Naive thymus-derived CD4-positive, alpha-beta T cell (primary cell): ENCODE measurements at regions not wholly inside any gene's neighbourhood (a gene's known extent, or its start where the extent isn't known, plus 50 kb on each side); places are given as distances from the start of the nearest gene placed in this dataset.
A peak's percentile ranks its signal among the peaks of the same experiment; 100 is the strongest.
"Not testable (repeated sequence)": the region's sequence is repeated elsewhere in the genome, so short reads cannot be mapped to it uniquely, and the experiment has no call there.

Experiments
- ATAC-seq: fragments of 150-1000 bp; cut with Tn5 transposase; 2 replicates; pipeline ENCODE4 v1.10.0; 2021; ENCODE audit warnings: mild to moderate bottlenecking, moderate library complexity
- CTCF ChIA-PET: fragments of 350-600 bp; sonication (Branson Sonifier 250); formaldehyde crosslinking; loops from one replicate; lab custom pipeline; 2021; ENCODE audit warnings: antibody characterized with exemption; lab: Charles Lee
- POLR2A ChIA-PET: fragments of 350-600 bp; sonication (Branson Sonifier 250); formaldehyde crosslinking; loops from one replicate; lab custom pipeline; 2021; ENCODE audit warnings: antibody characterized with exemption, inconsistent platforms; lab: Charles Lee
- DNase-seq, 9 donors: peaks; one replicate each; pipeline versions ENCODE4 v3.0.0 to v3.0.0-alpha.2; 2020 to 2022; ENCODE audit warnings: mixed read lengths in 1 of 9
- H3K27ac ChIP-seq: one replicate; pipeline ENCODE4 v1.7.0; 2013; ENCODE audit warnings: mild to moderate bottlenecking, low read depth, low read length, moderate library complexity
- H3K27me3 ChIP-seq, 2 donors: one replicate each; pipeline ENCODE4 v1.7.0; 2013; ENCODE audit warnings: low read length in 2 of 2, mild to moderate bottlenecking in 2 of 2, moderate library complexity in 2 of 2; ENCODE audit not compliant: control insufficient read depth in 2 of 2, insufficient read depth in 2 of 2
- H3K36me3 ChIP-seq, 3 experiments: 1 replicate in 2 of 3; 2 replicates in 1 of 3; pipeline ENCODE4 v1.7.0; 2013; ENCODE audit warnings: low read length in 3 of 3, mild to moderate bottlenecking in 3 of 3, moderate library complexity in 1 of 3; ENCODE audit not compliant: insufficient read depth in 3 of 3, control insufficient read depth in 2 of 3
- H3K4me1 ChIP-seq, 2 donors: one replicate each; pipeline ENCODE4 v1.7.0; 2013; ENCODE audit warnings: low read length in 2 of 2, mild to moderate bottlenecking in 2 of 2, moderate library complexity in 1 of 2; ENCODE audit not compliant: control insufficient read depth in 2 of 2, insufficient read depth in 2 of 2
- H3K4me3 ChIP-seq: 2 replicates; pipeline ENCODE4 v1.7.0; 2013; ENCODE audit warnings: mild to moderate bottlenecking, low read length
- H3K9me3 ChIP-seq, 3 experiments: 1 replicate in 2 of 3; 2 replicates in 1 of 3; pipeline ENCODE4 v1.7.0; 2013; ENCODE audit warnings: low read length in 3 of 3; ENCODE audit not compliant: control insufficient read depth in 2 of 3
- H3K27ac Mint-ChIP-seq, 9 donors: one replicate each; pipeline ENCODE4 v1.8.0; 2020 to 2022; ENCODE audit warnings: mixed read lengths in 9 of 9, mild to moderate bottlenecking in 8 of 9, moderate library complexity in 5 of 9, inconsistent platforms in 2 of 9
- H3K27me3 Mint-ChIP-seq, 5 donors: one replicate each; pipeline ENCODE4 v1.8.0; 2021 to 2022; ENCODE audit warnings: mixed read lengths in 5 of 5, mild to moderate bottlenecking in 1 of 5
- H3K36me3 Mint-ChIP-seq, 5 donors: one replicate each; pipeline ENCODE4 v1.8.0; 2020 to 2022; ENCODE audit warnings: mixed read lengths in 5 of 5, mild to moderate bottlenecking in 3 of 5, inconsistent platforms in 1 of 5
- H3K4me1 Mint-ChIP-seq, 7 donors: one replicate each; pipeline ENCODE4 v1.8.0; 2020 to 2022; ENCODE audit warnings: mixed read lengths in 7 of 7, mild to moderate bottlenecking in 3 of 7, inconsistent platforms in 1 of 7
- H3K4me3 Mint-ChIP-seq, 10 donors: one replicate each; pipeline ENCODE4 v1.8.0; 2020 to 2022; ENCODE audit warnings: mild to moderate bottlenecking in 10 of 10, mixed read lengths in 10 of 10, moderate library complexity in 6 of 10, inconsistent platforms in 2 of 10
- H3K9me3 Mint-ChIP-seq, 11 donors: one replicate each; pipeline ENCODE4 v1.8.0; 2020 to 2022; ENCODE audit warnings: mixed read lengths in 11 of 11, mild to moderate bottlenecking in 4 of 11, inconsistent platforms in 1 of 11, moderate library complexity in 1 of 11
- intact Hi-C, 2 donors: fragments of 100-400 bp; cut with micrococcal nuclease; formaldehyde crosslinking; loops; one replicate each; pipeline ENCODE4 v1.15.1; 2023

DNA sequence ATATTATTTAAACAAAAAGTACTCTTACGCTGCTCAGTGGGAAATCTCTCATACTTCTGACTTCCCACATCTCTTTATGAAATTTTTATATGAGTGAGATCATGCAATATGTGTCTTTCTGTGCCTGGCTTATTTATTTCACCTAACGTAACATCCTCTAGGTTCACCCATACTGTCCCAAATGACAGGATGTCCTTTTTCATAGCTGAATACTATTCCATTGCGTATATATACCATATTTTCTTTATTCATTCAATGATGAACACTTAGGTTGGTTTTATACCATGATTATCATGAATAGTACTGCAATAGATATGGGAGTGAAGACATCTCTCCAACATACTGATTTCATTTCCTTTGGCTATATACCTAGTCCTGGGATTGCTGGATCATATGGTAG is 57.8 kb upstream of the TPP2 start:
- intact Hi-C loops: no loop called here
- ATAC-seq: no peak

DNA sequence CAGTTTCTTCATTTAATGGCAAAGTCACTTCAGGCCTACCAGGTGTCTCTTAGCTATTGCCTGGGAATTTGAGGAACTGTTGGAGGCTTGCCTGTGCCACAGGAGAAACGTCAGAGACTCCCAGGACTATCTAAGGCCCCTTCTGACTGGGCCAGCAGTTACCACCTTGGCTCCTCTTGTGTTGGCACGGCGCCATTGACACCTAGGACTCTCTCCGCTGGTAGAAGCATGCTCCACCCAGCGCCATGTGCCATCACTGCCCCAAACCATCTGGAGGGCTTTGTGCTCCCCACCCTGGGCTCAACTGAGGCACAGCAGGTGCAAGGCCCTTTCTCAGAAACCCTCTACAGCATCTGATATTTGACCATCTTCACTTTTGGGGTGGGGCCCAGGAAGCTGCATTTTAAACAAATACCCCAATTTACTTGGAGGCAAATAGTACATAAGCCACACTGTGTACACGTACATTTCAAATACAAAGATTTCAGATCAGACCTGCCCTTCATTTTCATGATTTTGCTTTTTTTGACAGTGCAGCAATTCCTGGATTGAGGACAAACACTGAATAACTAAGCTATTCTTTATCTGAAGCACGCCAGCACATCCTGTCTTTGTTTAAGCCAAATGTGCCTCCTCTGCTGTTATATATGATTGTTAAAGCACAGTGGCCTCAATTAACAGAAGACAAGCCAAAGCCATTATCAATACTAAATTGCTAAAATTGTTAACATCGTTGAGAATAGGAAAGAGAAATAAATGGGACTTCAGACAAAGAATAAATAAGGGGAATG is 59.9 kb upstream of the TPP2 start:
- Mint-ChIP-seq H3K4me1 (no peaks in the 10 kb centered on the region), H3K4me3 (no peak overlapping the region), H3K27ac (no peak overlapping the region), H3K9me3 (peaks cover 0 to 11% (median 3%) of the 10 kb centered on the region in 11 donors), H3K36me3 (peaks cover 0 to under 1% (median 0%) of the 10 kb centered on the region in 5 donors), H3K27me3 (peaks cover 0 to 19% (median 11%) of the 10 kb centered on the region in 5 donors)
- DNase-seq (no peak), ATAC-seq (no peak)
- Histone ChIP-seq H3K36me3 (no peaks in the 10 kb centered on the region), H3K27ac (no peak overlapping the region), H3K4me3 (no peak overlapping the region), H3K9me3 (no peaks in the 10 kb centered on the region), H3K27me3 (no peaks in the 10 kb centered on the region), H3K4me1 (no peaks in the 10 kb centered on the region)
- POLR2A ChIA-PET: no interaction called here
- intact Hi-C loops: no loop called here
- CTCF ChIA-PET: no interaction called here

More for the DNA sequence above, 57.8 kb upstream of the TPP2 start:
- DNase-seq: no peak
- H3K4me1 ChIP-seq: no peaks in the 10 kb centered on the region
- ChIA-PET CTCF (no interaction called here), POLR2A (no interaction called here)
- H3K36me3 ChIP-seq: no peaks in the 10 kb centered on the region
- no peak overlapping the region for H3K27ac ChIP-seq
- Mint-ChIP-seq H3K27me3 (peaks cover 11 to 29% (median 13%) of the 10 kb centered on the region in 5 donors), H3K36me3 (peaks cover 0 to 9% (median 0%) of the 10 kb centered on the region in 5 donors), H3K4me3 (no peak overlapping the region), H3K4me1 (peaks cover 0 to 2% (median 0%) of the 10 kb centered on the region in 7 donors), H3K9me3 (peaks cover 0 to 27% (median 12%) of the 10 kb centered on the region in 11 donors), H3K27ac (no peak overlapping the region)
- no peak overlapping the region for H3K4me3 ChIP-seq
- no peaks in the 10 kb centered on the region for H3K27me3 ChIP-seq
- no peaks in the 10 kb centered on the region for H3K9me3 ChIP-seq

DNA sequence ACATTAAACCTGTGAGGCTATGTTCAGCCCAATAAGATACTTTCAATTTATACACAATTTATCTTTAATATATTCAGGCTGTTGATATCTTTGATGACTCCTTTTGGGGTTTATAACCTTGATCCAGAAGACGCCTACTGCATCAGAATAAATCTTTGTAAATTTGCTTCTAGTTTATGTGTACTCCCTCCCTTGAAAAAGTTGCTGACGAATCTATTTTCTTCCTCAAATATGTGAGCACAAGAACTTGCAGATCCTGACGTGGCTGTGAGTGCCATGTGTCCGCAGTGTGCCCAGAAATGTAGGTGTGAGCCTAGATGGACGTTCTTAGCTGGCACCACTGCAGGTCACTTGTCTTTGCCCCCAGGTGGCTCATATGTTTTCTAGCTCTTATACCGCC is 60.6 kb upstream of the TPP2 start:
- POLR2A ChIA-PET: no interaction called here
- Histone ChIP-seq H3K27ac (no peak overlapping the region), H3K36me3 (no peaks in the 10 kb centered on the region), H3K27me3 (no peaks in the 10 kb centered on the region), H3K4me1 (no peaks in the 10 kb centered on the region), H3K9me3 (no peaks in the 10 kb centered on the region), H3K4me3 (no peak overlapping the region)
- Mint-ChIP-seq H3K4me1 (no peaks in the 10 kb centered on the region), H3K36me3 (no peaks in the 10 kb centered on the region), H3K27ac (no peak overlapping the region), H3K27me3 (peaks cover 0 to 15% (median 8%) of the 10 kb centered on the region in 5 donors), H3K4me3 (no peak overlapping the region), H3K9me3 (peaks cover 0 to 6% (median 0%) of the 10 kb centered on the region in 11 donors)
- CTCF ChIA-PET: no interaction called here
- ATAC-seq (no peak), DNase-seq (no peak)
- intact Hi-C loops: no loop called here

DNA sequence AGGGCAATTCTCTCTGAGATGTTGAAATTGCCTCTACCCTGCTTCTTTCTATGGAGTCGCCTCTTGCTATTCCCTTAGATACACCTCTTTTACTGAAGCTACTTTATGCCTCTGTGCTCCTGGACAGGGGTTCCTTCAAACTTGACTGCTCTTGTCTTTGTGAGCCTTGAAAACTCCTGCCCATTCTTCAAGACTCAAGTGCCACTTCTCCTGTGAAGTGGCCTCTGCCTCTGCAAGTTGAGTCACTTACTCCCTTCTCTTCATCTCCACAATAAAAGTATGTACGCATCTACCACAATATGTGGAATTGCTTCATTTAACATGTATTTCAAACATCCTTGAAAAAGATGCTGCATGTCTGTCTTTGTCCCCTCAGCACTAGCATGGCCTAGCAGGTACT is 66.0 kb upstream of the TPP2 start:
- no peak overlapping the region for H3K4me3 ChIP-seq
- H3K36me3 Mint-ChIP-seq: no peaks in the 10 kb centered on the region
- ATAC-seq (no peak), DNase-seq (no peak)
- no peak overlapping the region for H3K4me3 Mint-ChIP-seq
- H3K27me3 ChIP-seq: no peaks in the 10 kb centered on the region
- no peak overlapping the region for H3K27ac ChIP-seq
- ChIA-PET CTCF (no interaction called here), POLR2A (no interaction called here)
- H3K27me3 Mint-ChIP-seq: peaks cover 0 to 7% (median 0%) of the 10 kb centered on the region in 5 donors
- H3K9me3 ChIP-seq: no peaks in the 10 kb centered on the region
- no peaks in the 10 kb centered on the region for H3K36me3 ChIP-seq
- H3K9me3 Mint-ChIP-seq: peaks cover 0 to 4% (median 0%) of the 10 kb centered on the region in 11 donors
- intact Hi-C loops: no loop called here
- no peaks in the 10 kb centered on the region for H3K4me1 ChIP-seq
- H3K4me1 Mint-ChIP-seq: no peaks in the 10 kb centered on the region
- no peak overlapping the region for H3K27ac Mint-ChIP-seq

DNA sequence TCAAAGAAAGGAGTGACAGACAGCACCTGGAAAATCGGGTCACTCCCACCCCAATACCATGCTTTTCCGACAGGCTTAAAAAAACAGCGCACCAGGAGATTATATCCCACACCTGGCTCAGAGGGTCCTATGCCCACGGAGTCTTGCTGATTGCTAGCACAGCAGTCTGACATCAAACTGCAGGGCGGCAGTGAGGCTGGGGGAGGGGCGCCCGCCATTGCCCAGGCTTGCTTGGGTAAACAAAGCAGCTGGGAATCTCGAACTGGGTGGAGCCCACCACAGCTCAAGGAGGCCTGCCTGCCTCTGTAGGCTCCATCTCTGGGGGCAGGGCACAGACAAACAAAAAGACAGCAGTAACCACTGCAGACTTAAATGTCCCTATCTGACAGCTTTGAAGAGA is 74.5 kb upstream of the TPP2 start:
- Mint-ChIP-seq H3K27me3 (peaks cover 0 to 28% (median 18%) of the 10 kb centered on the region in 5 donors), H3K9me3 (peaks cover 0 to 12% (median 0%) of the 10 kb centered on the region in 11 donors)
- DNase-seq, POLR2A ChIA-PET, H3K27ac Mint-ChIP-seq, H3K27me3 ChIP-seq, H3K36me3 ChIP-seq, H3K27ac ChIP-seq, H3K36me3 Mint-ChIP-seq, CTCF ChIA-PET, H3K4me3 ChIP-seq, H3K4me1 Mint-ChIP-seq, H3K4me3 Mint-ChIP-seq, H3K4me1 ChIP-seq, H3K9me3 ChIP-seq, ATAC-seq, intact Hi-C loops: not testable (repeated sequence)

DNA sequence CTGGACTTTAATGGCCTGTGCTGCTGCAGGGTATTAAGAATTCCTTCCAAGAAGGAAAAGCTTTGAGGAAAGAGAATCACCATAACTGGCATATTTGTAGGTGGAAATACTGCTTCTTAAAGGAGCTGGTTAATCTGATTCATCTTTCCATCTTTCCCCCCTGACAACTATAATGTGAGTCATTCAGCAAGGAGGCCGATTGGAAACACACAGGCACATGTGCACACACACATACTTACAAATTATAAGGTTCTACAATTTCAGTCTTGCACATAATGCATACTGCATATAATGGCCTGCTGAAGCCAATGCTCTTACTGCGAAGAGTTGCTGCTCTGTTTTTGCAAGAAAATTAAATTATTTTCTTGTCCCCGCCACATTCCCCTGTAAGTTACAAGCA is 78.8 kb upstream of the TPP2 start:
- Histone ChIP-seq H3K27ac (no peak overlapping the region), H3K36me3 (no peaks in the 10 kb centered on the region), H3K4me1 (no peaks in the 10 kb centered on the region), H3K27me3 (no peaks in the 10 kb centered on the region), H3K4me3 (no peak overlapping the region), H3K9me3 (no peaks in the 10 kb centered on the region)
- intact Hi-C loops: no loop called here
- ChIA-PET CTCF (no interaction called here), POLR2A (no interaction called here)
- no peaks in the 10 kb centered on the region for H3K36me3 Mint-ChIP-seq
- peaks cover 0 to 41% (median 22%) of the 10 kb centered on the region in 5 donors for H3K27me3 Mint-ChIP-seq
- no peak for DNase-seq
- H3K4me3 Mint-ChIP-seq: no peak overlapping the region
- H3K9me3 Mint-ChIP-seq: peaks cover 0 to 12% (median 0%) of the 10 kb centered on the region in 11 donors
- H3K27ac Mint-ChIP-seq: no peak overlapping the region
- no peak for ATAC-seq
- H3K4me1 Mint-ChIP-seq: no peaks in the 10 kb centered on the region

DNA sequence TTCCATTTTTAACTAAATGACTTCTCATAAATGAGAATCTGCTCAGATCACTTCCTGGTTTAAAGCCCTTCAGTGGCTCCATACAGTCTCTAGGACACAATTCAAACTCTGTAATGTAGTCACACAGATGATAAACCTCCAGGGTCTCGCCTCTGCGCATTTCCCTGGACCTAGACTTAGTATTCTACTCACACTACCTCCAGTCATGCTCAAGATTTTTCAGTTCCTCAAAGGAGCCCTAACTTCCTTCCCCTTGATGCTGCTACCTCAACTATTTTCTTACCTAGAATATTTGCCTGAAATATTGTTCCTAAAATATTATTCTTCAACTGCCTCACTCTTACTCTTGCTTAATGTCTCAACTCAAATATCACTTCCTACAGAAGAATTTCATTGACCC is 86.7 kb upstream of the TPP2 start:
- peak overlapping the region in 1 of 10 donors; percentile 1 for H3K4me3 Mint-ChIP-seq

More for the DNA sequence above, 86.7 kb upstream of the TPP2 start:
- peaks cover 0 to 30% (median 9%) of the 10 kb centered on the region in 11 donors for H3K9me3 Mint-ChIP-seq
- Histone ChIP-seq H3K9me3 (no peaks in the 10 kb centered on the region), H3K27ac (no peak overlapping the region), H3K4me3 (no peak overlapping the region), H3K27me3 (no peaks in the 10 kb centered on the region), H3K36me3 (no peaks in the 10 kb centered on the region), H3K4me1 (no peaks in the 10 kb centered on the region)
- H3K36me3 Mint-ChIP-seq: peaks cover 0 to 12% (median 5%) of the 10 kb centered on the region in 5 donors
- ATAC-seq (no peak), DNase-seq (no peak)
- H3K4me1 Mint-ChIP-seq: no peaks in the 10 kb centered on the region
- intact Hi-C loops: no loop called here
- no peak overlapping the region for H3K27ac Mint-ChIP-seq
- CTCF ChIA-PET: no interaction called here
- peaks cover 0 to 51% (median 37%) of the 10 kb centered on the region in 5 donors for H3K27me3 Mint-ChIP-seq
- POLR2A ChIA-PET: no interaction called here
